GM18517 (cell line): ENCODE measurements at regions not wholly inside any gene's neighbourhood (a gene's known extent, or its start where the extent isn't known, plus 50 kb on each side); places are given as distances from the start of the nearest gene placed in this dataset.

Source experiments
- ATAC-seq: cut with Tn5 transposase; IDR thresholded peaks from one replicate; pipeline ENCODE4 v1.9.1; 2021; ENCODE audit warnings: mild to moderate bottlenecking, moderate library complexity; ENCODE audit not compliant: unreplicated experiment

GRCh38 chr10:76666891-76667290, 970.7 kb downstream of the KCNMA1 start:
- no peak for ATAC-seq

GRCh38 chr10:76665029-76665428, 972.6 kb downstream of the KCNMA1 start:
- no peak for ATAC-seq

- ATAC-seq = no peak
Measured at GRCh38 chr10:76657337-76658012, 980.1 kb downstream of the KCNMA1 start.

- no peak for ATAC-seq
Measured at GRCh38 chr10:76651154-76651553, 986.5 kb downstream of the KCNMA1 start.

- ATAC-seq = no peak
Measured at GRCh38 chr10:76649723-76650127, 987.9 kb downstream of the KCNMA1 start.

- no peak for ATAC-seq
Measured at GRCh38 chr10:76649254-76649653, 988.4 kb downstream of the KCNMA1 start.

- no peak for ATAC-seq
Measured at GRCh38 chr10:76647301-76647700, 990.3 kb downstream of the KCNMA1 start.

- no peak for ATAC-seq
Measured at GRCh38 chr10:76645341-76645740, 992.3 kb downstream of the KCNMA1 start.

GRCh38 chr10:76644476-76644875, 993.1 kb downstream of the KCNMA1 start:
- no peak for ATAC-seq

GRCh38 chr10:76643511-76643911, 994.1 kb downstream of the KCNMA1 start:
- no peak for ATAC-seq

GRCh38 chr10:76642358-76642757, 995.2 kb downstream of the KCNMA1 start:
- no peak for ATAC-seq

GRCh38 chr10:76641215-76641614, 996.4 kb downstream of the KCNMA1 start:
- ATAC-seq = no peak

GRCh38 chr10:76640806-76641205, 996.8 kb downstream of the KCNMA1 start:
- no peak for ATAC-seq

GRCh38 chr10:76632767-76633051, 1004.9 kb downstream of the KCNMA1 start:
- ATAC-seq = no peak

GRCh38 chr10:76631884-76632766, 1005.5 kb downstream of the KCNMA1 start:
- ATAC-seq = no peak

- ATAC-seq = no peak
Measured at GRCh38 chr10:76631036-76631670, 1006.5 kb downstream of the KCNMA1 start.

GRCh38 chr10:76628801-76629200, 1008.8 kb downstream of the KCNMA1 start:
- no peak for ATAC-seq

GRCh38 chr10:76626386-76626785, 1011.2 kb downstream of the KCNMA1 start:
- ATAC-seq = no peak

GRCh38 chr10:76624470-76624869, 1013.1 kb downstream of the KCNMA1 start:
- peak; percentile 92 for ATAC-seq

GRCh38 chr10:76621886-76622620, 1015.6 kb downstream of the KCNMA1 start:
- ATAC-seq = no peak

- no peak for ATAC-seq
Measured at GRCh38 chr10:76618641-76619040, 1019.0 kb downstream of the KCNMA1 start.
